ENCODE measurements at regions not wholly inside any gene's neighbourhood (a gene's known extent, or its start where the extent isn't known, plus 50 kb on each side); places are given as distances from the start of the nearest gene placed in this dataset.

- intact Hi-C loops (cut with micrococcal nuclease) = no loop called here
- DNase-seq (ENCODE audit: low read depth, low spot score) (no peak), ATAC-seq (no peak)
- BruUV-seq (replicated peaks) = no TSS peak
- no peaks in the 10 kb centered on the region for H3K9me2 ChIP-seq (ENCODE audit: insufficient read depth)
- H3K4me2 ChIP-seq (ENCODE audit: low read length) = no peak overlapping the region
- no peaks in the 10 kb centered on the region for H4K20me1 ChIP-seq (ENCODE audit: insufficient read depth)
- no peaks in the 10 kb centered on the region for H3K36me3 ChIP-seq (ENCODE audit: control insufficient read depth in 1 of 2, insufficient read depth in 2 of 2, low read length in 2 of 2)
- TF ChIP-seq JUND (IDR thresholded peaks at IDR 0.05) (no peak), TCF7L2 (IDR thresholded peaks at IDR 0.05; ENCODE audit: borderline replicate concordance, extremely low read depth, insufficient read depth, insufficient read length) (no peak), CTCF (IDR thresholded peaks at IDR 0.05 in 2 of 3, conservative IDR thresholded peaks at IDR 0.05 in 1 of 3; ENCODE audit: borderline replicate concordance in 1 of 3, insufficient read depth in 1 of 3, low read depth in 2 of 3, low read length in 2 of 3) (no peak), ZBTB33 (IDR thresholded peaks at IDR 0.05; ENCODE audit: extremely low read depth, insufficient replicate concordance, low read length) (no peak), RAD21 (IDR thresholded peaks at IDR 0.05; ENCODE audit: low read depth) (no peak), EZH2 (IDR thresholded peaks at IDR 0.05) (no peak), ZFX (IDR thresholded peaks at IDR 0.05) (no peak), FOSL1 (IDR thresholded peaks at IDR 0.05; ENCODE audit: low read depth) (no peak), ZNF274 (IDR thresholded peaks at IDR 0.05; ENCODE audit: low read depth, low read length) (no peak), SRF (IDR thresholded peaks at IDR 0.05; ENCODE audit: low read depth) (no peak), CBX3 (IDR thresholded peaks at IDR 0.05; ENCODE audit: low read depth) (no peak), SP1 (IDR thresholded peaks at IDR 0.05; ENCODE audit: low read depth) (no peak), EZH2phosphoT487 (IDR thresholded peaks at IDR 0.05; ENCODE audit: borderline replicate concordance) (no peak), ATF3 (IDR thresholded peaks at IDR 0.05) (no peak), REST (IDR thresholded peaks at IDR 0.05; ENCODE audit: low read depth) (no peak), SIN3A (IDR thresholded peaks at IDR 0.05; ENCODE audit: low read depth) (no peak), ELF1 (IDR thresholded peaks at IDR 0.05; ENCODE audit: borderline replicate concordance, low read depth) (no peak), EGR1 (IDR thresholded peaks at IDR 0.05; ENCODE audit: low read depth) (no peak), MAX (IDR thresholded peaks at IDR 0.05) (no peak)
- H2AFZ ChIP-seq (ENCODE audit: low read depth, low read length, poor library complexity, severe bottlenecking) = no peak overlapping the region
- no peak overlapping the region for H3K27ac ChIP-seq (ENCODE audit: low read depth, low read length)
- H3K4me3 ChIP-seq (replicated peaks in 1 of 2; ENCODE audit: low read depth in 1 of 2, low read length in 2 of 2) = no peak overlapping the region
- no peak overlapping the region for H3K9ac ChIP-seq (ENCODE audit: low read length)
- no peaks in the 10 kb centered on the region for H3K4me1 ChIP-seq (ENCODE audit: control insufficient read depth in 1 of 2, insufficient read depth in 2 of 2, low read length in 2 of 2)
- H3K9me3 ChIP-seq (ENCODE audit: control insufficient read depth in 1 of 2, insufficient read depth in 1 of 2, low read depth in 1 of 2, low read length in 2 of 2) = peaks cover 0 to 3% of the 10 kb centered on the region in 2 experiments; a peak in 1 of 4 replicates
- H3K79me2 ChIP-seq (ENCODE audit: insufficient read depth, low read length) = no peaks in the 10 kb centered on the region
- H3K27me3 ChIP-seq (ENCODE audit: insufficient read depth, low read length) = no peaks in the 10 kb centered on the region
- ChIA-PET POLR2A (no interaction called here), RAD21 (ENCODE audit: low non-redundant PET in 1 of 2, low total read pairs in 2 of 2, uncharacterized antibody in 2 of 2, unreplicated experiment in 2 of 2) (no interaction called here), CTCF (no interaction called here)
Observed at GRCh38 chr2:166671235-166671634, 177.2 kb upstream of the SCN7A start.
